H1 (cell line): ENCODE measurements at regions not wholly inside any gene's neighbourhood (a gene's known extent, or its start where the extent isn't known, plus 50 kb on each side); places are given as distances from the start of the nearest gene placed in this dataset.

Source experiments
- TF ChIP-seq, protein P1 (sequence below): fragments of 300-600 bp; sonication (generic); IDR thresholded peaks from 2 replicates; pipeline ENCODE4 v1.7.1; 2012; ENCODE audit warnings: low read length, moderate library complexity, mild to moderate bottlenecking, inconsistent platforms; ENCODE audit not compliant: insufficient replicate concordance

DNA sequence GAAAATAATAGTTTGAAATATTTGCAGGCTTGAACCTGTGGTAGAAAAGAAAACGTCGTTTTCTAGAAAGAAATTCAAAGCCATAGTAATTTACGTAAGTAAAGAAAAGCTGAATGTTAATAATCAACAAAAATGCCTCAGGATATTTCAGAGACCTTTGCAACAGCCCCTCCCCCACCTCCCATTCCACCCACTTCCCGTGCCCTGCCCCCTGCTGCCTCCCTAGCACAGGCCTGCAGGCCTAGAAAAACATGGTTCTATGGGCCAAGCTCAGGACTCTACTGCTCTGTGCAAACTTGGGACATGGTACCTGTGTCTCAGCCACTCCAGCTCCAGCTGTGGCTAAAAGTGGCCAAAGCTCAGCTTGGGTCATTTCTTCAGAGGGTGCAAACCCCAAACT is 223.4 kb upstream of the RBMY1B start (continued):
- TF ChIP-seq, protein P1, sequence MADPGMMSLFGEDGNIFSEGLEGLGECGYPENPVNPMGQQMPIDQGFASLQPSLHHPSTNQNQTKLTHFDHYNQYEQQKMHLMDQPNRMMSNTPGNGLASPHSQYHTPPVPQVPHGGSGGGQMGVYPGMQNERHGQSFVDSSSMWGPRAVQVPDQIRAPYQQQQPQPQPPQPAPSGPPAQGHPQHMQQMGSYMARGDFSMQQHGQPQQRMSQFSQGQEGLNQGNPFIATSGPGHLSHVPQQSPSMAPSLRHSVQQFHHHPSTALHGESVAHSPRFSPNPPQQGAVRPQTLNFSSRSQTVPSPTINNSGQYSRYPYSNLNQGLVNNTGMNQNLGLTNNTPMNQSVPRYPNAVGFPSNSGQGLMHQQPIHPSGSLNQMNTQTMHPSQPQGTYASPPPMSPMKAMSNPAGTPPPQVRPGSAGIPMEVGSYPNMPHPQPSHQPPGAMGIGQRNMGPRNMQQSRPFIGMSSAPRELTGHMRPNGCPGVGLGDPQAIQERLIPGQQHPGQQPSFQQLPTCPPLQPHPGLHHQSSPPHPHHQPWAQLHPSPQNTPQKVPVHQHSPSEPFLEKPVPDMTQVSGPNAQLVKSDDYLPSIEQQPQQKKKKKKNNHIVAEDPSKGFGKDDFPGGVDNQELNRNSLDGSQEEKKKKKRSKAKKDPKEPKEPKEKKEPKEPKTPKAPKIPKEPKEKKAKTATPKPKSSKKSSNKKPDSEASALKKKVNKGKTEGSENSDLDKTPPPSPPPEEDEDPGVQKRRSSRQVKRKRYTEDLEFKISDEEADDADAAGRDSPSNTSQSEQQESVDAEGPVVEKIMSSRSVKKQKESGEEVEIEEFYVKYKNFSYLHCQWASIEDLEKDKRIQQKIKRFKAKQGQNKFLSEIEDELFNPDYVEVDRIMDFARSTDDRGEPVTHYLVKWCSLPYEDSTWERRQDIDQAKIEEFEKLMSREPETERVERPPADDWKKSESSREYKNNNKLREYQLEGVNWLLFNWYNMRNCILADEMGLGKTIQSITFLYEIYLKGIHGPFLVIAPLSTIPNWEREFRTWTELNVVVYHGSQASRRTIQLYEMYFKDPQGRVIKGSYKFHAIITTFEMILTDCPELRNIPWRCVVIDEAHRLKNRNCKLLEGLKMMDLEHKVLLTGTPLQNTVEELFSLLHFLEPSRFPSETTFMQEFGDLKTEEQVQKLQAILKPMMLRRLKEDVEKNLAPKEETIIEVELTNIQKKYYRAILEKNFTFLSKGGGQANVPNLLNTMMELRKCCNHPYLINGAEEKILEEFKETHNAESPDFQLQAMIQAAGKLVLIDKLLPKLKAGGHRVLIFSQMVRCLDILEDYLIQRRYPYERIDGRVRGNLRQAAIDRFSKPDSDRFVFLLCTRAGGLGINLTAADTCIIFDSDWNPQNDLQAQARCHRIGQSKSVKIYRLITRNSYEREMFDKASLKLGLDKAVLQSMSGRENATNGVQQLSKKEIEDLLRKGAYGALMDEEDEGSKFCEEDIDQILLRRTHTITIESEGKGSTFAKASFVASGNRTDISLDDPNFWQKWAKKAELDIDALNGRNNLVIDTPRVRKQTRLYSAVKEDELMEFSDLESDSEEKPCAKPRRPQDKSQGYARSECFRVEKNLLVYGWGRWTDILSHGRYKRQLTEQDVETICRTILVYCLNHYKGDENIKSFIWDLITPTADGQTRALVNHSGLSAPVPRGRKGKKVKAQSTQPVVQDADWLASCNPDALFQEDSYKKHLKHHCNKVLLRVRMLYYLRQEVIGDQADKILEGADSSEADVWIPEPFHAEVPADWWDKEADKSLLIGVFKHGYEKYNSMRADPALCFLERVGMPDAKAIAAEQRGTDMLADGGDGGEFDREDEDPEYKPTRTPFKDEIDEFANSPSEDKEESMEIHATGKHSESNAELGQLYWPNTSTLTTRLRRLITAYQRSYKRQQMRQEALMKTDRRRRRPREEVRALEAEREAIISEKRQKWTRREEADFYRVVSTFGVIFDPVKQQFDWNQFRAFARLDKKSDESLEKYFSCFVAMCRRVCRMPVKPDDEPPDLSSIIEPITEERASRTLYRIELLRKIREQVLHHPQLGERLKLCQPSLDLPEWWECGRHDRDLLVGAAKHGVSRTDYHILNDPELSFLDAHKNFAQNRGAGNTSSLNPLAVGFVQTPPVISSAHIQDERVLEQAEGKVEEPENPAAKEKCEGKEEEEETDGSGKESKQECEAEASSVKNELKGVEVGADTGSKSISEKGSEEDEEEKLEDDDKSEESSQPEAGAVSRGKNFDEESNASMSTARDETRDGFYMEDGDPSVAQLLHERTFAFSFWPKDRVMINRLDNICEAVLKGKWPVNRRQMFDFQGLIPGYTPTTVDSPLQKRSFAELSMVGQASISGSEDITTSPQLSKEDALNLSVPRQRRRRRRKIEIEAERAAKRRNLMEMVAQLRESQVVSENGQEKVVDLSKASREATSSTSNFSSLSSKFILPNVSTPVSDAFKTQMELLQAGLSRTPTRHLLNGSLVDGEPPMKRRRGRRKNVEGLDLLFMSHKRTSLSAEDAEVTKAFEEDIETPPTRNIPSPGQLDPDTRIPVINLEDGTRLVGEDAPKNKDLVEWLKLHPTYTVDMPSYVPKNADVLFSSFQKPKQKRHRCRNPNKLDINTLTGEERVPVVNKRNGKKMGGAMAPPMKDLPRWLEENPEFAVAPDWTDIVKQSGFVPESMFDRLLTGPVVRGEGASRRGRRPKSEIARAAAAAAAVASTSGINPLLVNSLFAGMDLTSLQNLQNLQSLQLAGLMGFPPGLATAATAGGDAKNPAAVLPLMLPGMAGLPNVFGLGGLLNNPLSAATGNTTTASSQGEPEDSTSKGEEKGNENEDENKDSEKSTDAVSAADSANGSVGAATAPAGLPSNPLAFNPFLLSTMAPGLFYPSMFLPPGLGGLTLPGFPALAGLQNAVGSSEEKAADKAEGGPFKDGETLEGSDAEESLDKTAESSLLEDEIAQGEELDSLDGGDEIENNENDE, result no peak
